Right lobe of liver (tissue), 6 donors: ENCODE measurements at regions not wholly inside any gene's neighbourhood (a gene's known extent, or its start where the extent isn't known, plus 50 kb on each side); places are given as distances from the start of the nearest gene placed in this dataset.

ENCODE experiments used
- ATAC-seq, 4 donors: fragments of 200-7000 bp; cut with Tn5 transposase; one replicate each; pipeline ENCODE4 v1.9.1; 2020; ENCODE audit warnings: mild to moderate bottlenecking in 4 of 4, moderate library complexity in 4 of 4
- DNase-seq, 3 donors: peaks; one replicate each; pipeline ENCODE4 v3.0.0-alpha.2; 2020
- H3K27ac ChIP-seq, 3 donors: fragments of 200-600 bp; one replicate each; pipeline ENCODE4 v1.8.0; 2022
- H3K27me3 ChIP-seq, 2 donors: fragments of 200-600 bp; one replicate each; pipeline ENCODE4 v1.8.0; 2022
- H3K36me3 ChIP-seq, 4 donors: fragments of 200-600 bp; sonication (generic) in 1 of 4; one replicate each; pipeline versions ENCODE4 v1.5.1 to v1.8.0; 2017 to 2022; ENCODE audit warnings: control low read depth in 1 of 4
- H3K4me1 ChIP-seq, 4 donors: fragments of 200-600 bp; sonication (generic) in 1 of 4; one replicate each; pipeline versions ENCODE4 v1.5.1 to v1.8.0; 2017 to 2022; ENCODE audit warnings: control low read depth in 1 of 4
- H3K4me3 ChIP-seq, 3 donors: fragments of 200-600 bp; one replicate each; pipeline ENCODE4 v1.8.0; 2022
- H3K9me3 ChIP-seq, 4 donors: fragments of 200-600 bp; sonication (generic) in 1 of 4; one replicate each; pipeline versions ENCODE4 v1.5.1 to v1.8.0; 2017 to 2022; ENCODE audit warnings: control low read depth in 1 of 4
- POLR2A ChIP-seq: fragments of 450-650 bp; IDR thresholded peaks from one replicate; pipeline ENCODE4 v1.6.1; 2017; ENCODE audit warnings: antibody characterized with exemption, mild to moderate bottlenecking
- WGBS: methylation state at CpG from one replicate; pipeline ENCODE4 v1.1.6; 2018; ENCODE audit warnings: low coverage, low lambda C conversion rate; ENCODE audit not compliant: insufficient coverage; ENCODE audit errors: missing lambda C conversion rate; 5-methylcytosine and 5-hydroxymethylcytosine counted together
- intact Hi-C, 2 donors: fragments of 100-400 bp; cut with DNase I; formaldehyde crosslinking; loops; one replicate each; pipeline versions ENCODE4 v1.11.2 to v1.14.1; 2022
- TF ChIP-seq, protein P1 (sequence below), 4 donors: fragments of 200-600 bp in 3 of 4; fragments of 450-650 bp in 1 of 4; IDR thresholded peaks; one replicate each; pipeline versions ENCODE4 v1.5.1 to v1.8.0; 2016 to 2022; ENCODE audit warnings: antibody characterized with exemption in 4 of 4, mild to moderate bottlenecking in 2 of 4
- donor health status: DM: no; HTN: yes; CAD: no.
- donor health status: DM: no; HTN: no; CAD: no.
- donor health status: DM: no; HTN: no; CAD: no.
- donor health status: DM: no; HTN: yes; CAD: no.
- donor health status: DM: no; HTN: yes; CAD: no.

GRCh38 chr1:241419986-241420385, 63.0 kb upstream of the RGS7 start:
- H3K4me1 ChIP-seq: no peaks in the 10 kb centered on the region
- peaks cover 0 to 14% of the 10 kb centered on the region in 2 donors for H3K27me3 ChIP-seq
- H3K36me3 ChIP-seq: no peaks in the 10 kb centered on the region
- no peaks in the 10 kb centered on the region for H3K9me3 ChIP-seq
- intact Hi-C loops: no loop called here
- ATAC-seq (no peak), DNase-seq (no peak)
- TF ChIP-seq, protein P1, sequence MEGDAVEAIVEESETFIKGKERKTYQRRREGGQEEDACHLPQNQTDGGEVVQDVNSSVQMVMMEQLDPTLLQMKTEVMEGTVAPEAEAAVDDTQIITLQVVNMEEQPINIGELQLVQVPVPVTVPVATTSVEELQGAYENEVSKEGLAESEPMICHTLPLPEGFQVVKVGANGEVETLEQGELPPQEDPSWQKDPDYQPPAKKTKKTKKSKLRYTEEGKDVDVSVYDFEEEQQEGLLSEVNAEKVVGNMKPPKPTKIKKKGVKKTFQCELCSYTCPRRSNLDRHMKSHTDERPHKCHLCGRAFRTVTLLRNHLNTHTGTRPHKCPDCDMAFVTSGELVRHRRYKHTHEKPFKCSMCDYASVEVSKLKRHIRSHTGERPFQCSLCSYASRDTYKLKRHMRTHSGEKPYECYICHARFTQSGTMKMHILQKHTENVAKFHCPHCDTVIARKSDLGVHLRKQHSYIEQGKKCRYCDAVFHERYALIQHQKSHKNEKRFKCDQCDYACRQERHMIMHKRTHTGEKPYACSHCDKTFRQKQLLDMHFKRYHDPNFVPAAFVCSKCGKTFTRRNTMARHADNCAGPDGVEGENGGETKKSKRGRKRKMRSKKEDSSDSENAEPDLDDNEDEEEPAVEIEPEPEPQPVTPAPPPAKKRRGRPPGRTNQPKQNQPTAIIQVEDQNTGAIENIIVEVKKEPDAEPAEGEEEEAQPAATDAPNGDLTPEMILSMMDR (IDR thresholded peaks at IDR 0.05): no peak
- no peak for TF ChIP-seq POLR2A
- WGBS: 74% methylated on average over 3 of the region's 3 CpGs
- H3K4me3 ChIP-seq: no peak overlapping the region
- no peak overlapping the region for H3K27ac ChIP-seq

DNA sequence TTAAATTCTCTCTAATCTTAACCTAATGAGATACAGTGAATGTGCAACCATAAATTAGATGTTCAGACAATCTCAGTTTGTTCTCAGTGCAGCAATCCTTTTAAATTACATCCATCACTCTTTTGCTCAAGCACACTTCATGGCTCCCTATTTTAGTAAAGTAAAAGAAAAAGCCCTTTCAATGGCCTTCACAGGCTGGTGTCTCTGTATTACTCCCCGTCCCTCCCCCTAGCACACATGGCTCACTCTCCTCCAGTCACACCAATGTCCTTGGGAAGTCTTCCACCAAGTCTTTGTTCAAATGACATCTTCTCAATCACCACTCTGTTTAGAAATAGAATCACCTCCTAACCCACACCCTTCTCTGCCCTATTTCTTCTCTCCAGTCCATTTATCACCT, 60.3 kb upstream of the RGS7 start:
- no peak overlapping the region for H3K27ac ChIP-seq
- no peaks in the 10 kb centered on the region for H3K4me1 ChIP-seq
- no peak overlapping the region for H3K4me3 ChIP-seq
- no peaks in the 10 kb centered on the region for H3K36me3 ChIP-seq
- DNase-seq (no peak), ATAC-seq (no peak)
- H3K9me3 ChIP-seq: no peaks in the 10 kb centered on the region
- WGBS: 63% methylated on average over 1 of the region's 1 CpG
- TF ChIP-seq, protein P1 (IDR thresholded peaks at IDR 0.05): no peak
- TF ChIP-seq POLR2A: no peak
- no peaks in the 10 kb centered on the region for H3K27me3 ChIP-seq
- intact Hi-C loops: no loop called here

GRCh38 chr1:241413974-241414373, 57.0 kb upstream of the RGS7 start:
- 19% methylated on average over 2 of the region's 3 CpGs for WGBS
- no peaks in the 10 kb centered on the region for H3K27me3 ChIP-seq
- no peak overlapping the region for H3K27ac ChIP-seq
- ATAC-seq (no peak), DNase-seq (no peak)
- H3K4me1 ChIP-seq: no peaks in the 10 kb centered on the region
- TF ChIP-seq, protein P1 (IDR thresholded peaks at IDR 0.05): no peak
- TF ChIP-seq POLR2A: no peak
- H3K4me3 ChIP-seq: no peak overlapping the region
- intact Hi-C loops: no loop called here
- H3K9me3 ChIP-seq: no peaks in the 10 kb centered on the region
- H3K36me3 ChIP-seq: no peaks in the 10 kb centered on the region

GRCh38 chr1:241413386-241413785, 56.4 kb upstream of the RGS7 start:
- Histone ChIP-seq H3K36me3 (no peaks in the 10 kb centered on the region), H3K4me3 (no peak overlapping the region), H3K9me3 (no peaks in the 10 kb centered on the region), H3K27ac (no peak overlapping the region), H3K27me3 (no peaks in the 10 kb centered on the region), H3K4me1 (no peaks in the 10 kb centered on the region)
- ATAC-seq (no peak), DNase-seq (no peak)
- TF ChIP-seq POLR2A: no peak
- TF ChIP-seq, protein P1 (IDR thresholded peaks at IDR 0.05): no peak
- WGBS: 41% methylated on average over 2 of the region's 2 CpGs
- intact Hi-C loops: no loop called here

GRCh38 chr1:241412646-241413045, 55.6 kb upstream of the RGS7 start:
- no peak overlapping the region for H3K4me3 ChIP-seq
- ATAC-seq (no peak), DNase-seq (no peak)
- TF ChIP-seq, protein P1 (IDR thresholded peaks at IDR 0.05): no peak
- TF ChIP-seq POLR2A: no peak
- H3K27me3 ChIP-seq: no peaks in the 10 kb centered on the region
- H3K9me3 ChIP-seq: no peaks in the 10 kb centered on the region
- no peaks in the 10 kb centered on the region for H3K36me3 ChIP-seq
- H3K27ac ChIP-seq: no peak overlapping the region
- WGBS: 50% methylated on average over 4 of the region's 4 CpGs
- no peaks in the 10 kb centered on the region for H3K4me1 ChIP-seq
- intact Hi-C loops: no loop called here
